Trophoblast cell (in vitro differentiated cells and primary cell): ENCODE measurements at regions not wholly inside any gene's neighbourhood (a gene's known extent, or its start where the extent isn't known, plus 50 kb on each side); places are given as distances from the start of the nearest gene placed in this dataset.

Experiments
- DNase-seq, 2 donors: peaks; one replicate each; pipeline ENCODE4 v3.0.0-alpha.2; 2016
- H2AFZ ChIP-seq: 2 replicates; pipeline ENCODE4 v1.6.1; 2013; ENCODE audit warnings: low read length, moderate library complexity, mild to moderate bottlenecking; ENCODE audit not compliant: insufficient read depth, poor library complexity
- H2AK5ac ChIP-seq: 2 replicates; pipeline ENCODE4 v1.6.1; 2013; ENCODE audit warnings: mild to moderate bottlenecking, low read length
- H2BK120ac ChIP-seq: 2 replicates; pipeline ENCODE4 v1.6.1; 2013; ENCODE audit warnings: low read length, mild to moderate bottlenecking, moderate library complexity; ENCODE audit not compliant: insufficient read depth, poor library complexity
- H2BK12ac ChIP-seq: 2 replicates; pipeline ENCODE4 v1.6.1; 2013; ENCODE audit warnings: mild to moderate bottlenecking, low read length, moderate library complexity
- H2BK5ac ChIP-seq: 2 replicates; pipeline ENCODE4 v1.6.1; 2013; ENCODE audit warnings: low read length, low read depth, moderate library complexity, mild to moderate bottlenecking; ENCODE audit not compliant: poor library complexity
- H3K14ac ChIP-seq: 2 replicates; pipeline ENCODE4 v1.6.1; 2013; ENCODE audit warnings: mild to moderate bottlenecking, low read length
- H3K18ac ChIP-seq: 2 replicates; pipeline ENCODE4 v1.6.1; 2013; ENCODE audit warnings: mild to moderate bottlenecking, low read length
- H3K23ac ChIP-seq: 2 replicates; pipeline ENCODE4 v1.6.1; 2013; ENCODE audit warnings: low read length
- H3K27ac ChIP-seq: 2 replicates; pipeline ENCODE4 v1.5.1; 2013; ENCODE audit warnings: low read depth, mild to moderate bottlenecking, inconsistent platforms, low read length, moderate library complexity
- H3K27me3 ChIP-seq: 2 replicates; pipeline ENCODE4 v1.6.1; 2013; ENCODE audit warnings: inconsistent platforms, mild to moderate bottlenecking, low read length, moderate library complexity; ENCODE audit not compliant: insufficient read depth
- H3K36me3 ChIP-seq, 2 experiments: 1 replicate in 1 of 2; 2 replicates in 1 of 2; pipeline ENCODE4 v1.6.1; 2013; ENCODE audit warnings: low read length in 2 of 2, mild to moderate bottlenecking in 2 of 2, moderate library complexity in 1 of 2; ENCODE audit not compliant: insufficient read depth in 2 of 2, control insufficient read depth in 1 of 2
- H3K4ac ChIP-seq: 2 replicates; pipeline ENCODE4 v1.6.1; 2013; ENCODE audit warnings: low read depth, mild to moderate bottlenecking, low read length, moderate library complexity
- H3K4me1 ChIP-seq, 2 experiments: 1 replicate in 1 of 2; 2 replicates in 1 of 2; pipeline ENCODE4 v1.6.1; 2013; ENCODE audit warnings: low read length in 2 of 2, mild to moderate bottlenecking in 2 of 2, moderate library complexity in 1 of 2; ENCODE audit not compliant: insufficient read depth in 2 of 2, control insufficient read depth in 1 of 2
- H3K4me2 ChIP-seq: 2 replicates; pipeline ENCODE4 v1.6.1; 2013; ENCODE audit warnings: inconsistent platforms, mild to moderate bottlenecking, low read length, moderate library complexity
- H3K4me3 ChIP-seq: 2 replicates; pipeline ENCODE4 v1.5.1; 2013; ENCODE audit warnings: mild to moderate bottlenecking, low read depth, low read length, inconsistent platforms
- H3K79me1 ChIP-seq: one replicate; pipeline ENCODE4 v1.6.1; 2013; ENCODE audit warnings: low read length
- H3K79me2 ChIP-seq: 2 replicates; pipeline ENCODE4 v1.6.1; 2013; ENCODE audit warnings: low read length, mild to moderate bottlenecking; ENCODE audit not compliant: control insufficient read depth, insufficient read depth, poor library complexity
- H3K9ac ChIP-seq: 2 replicates; pipeline ENCODE4 v1.6.1; 2013; ENCODE audit warnings: mild to moderate bottlenecking, low read length
- H3K9me3 ChIP-seq: 2 replicates; pipeline ENCODE4 v1.6.1; 2013; ENCODE audit warnings: low read depth, mild to moderate bottlenecking, control low read depth, inconsistent platforms, low read length; ENCODE audit not compliant: insufficient read depth
- H4K12ac ChIP-seq: 2 replicates; pipeline ENCODE4 v1.6.1; 2013; ENCODE audit warnings: low read depth, mild to moderate bottlenecking, low read length, moderate library complexity
- H4K8ac ChIP-seq: 2 replicates; pipeline ENCODE4 v1.6.1; 2013; ENCODE audit warnings: low read depth, mild to moderate bottlenecking, low read length, moderate library complexity
- H4K91ac ChIP-seq: one replicate; pipeline ENCODE4 v1.6.1; 2013; ENCODE audit warnings: low read depth, mild to moderate bottlenecking, low read length, moderate library complexity
- WGBS: extraction: QIAGEN DNeasy Blood & Tissue Kit; methylation state at CpG from one replicate; pipeline ENCODE4 v1.1.7; 2013; ENCODE audit warnings: missing lambda C conversion rate; ENCODE audit not compliant: insufficient read length, insufficient coverage; ENCODE audit errors: extremely low coverage; 5-methylcytosine and 5-hydroxymethylcytosine counted together

GRCh38 chr1:81192647-81193642, 607.8 kb upstream of the ADGRL2 start:
- Histone ChIP-seq H2AFZ (no peak overlapping the region), H2AK5ac (no peak overlapping the region), H3K79me2 (no peaks in the 10 kb centered on the region), H3K9me3 (no peaks in the 10 kb centered on the region), H2BK5ac (no peak overlapping the region), H3K9ac (no peak overlapping the region), H3K79me1 (no peaks in the 10 kb centered on the region), H3K4me1 (peaks cover 0 to 2% of the 10 kb centered on the region in 2 experiments), H4K12ac (no peak overlapping the region), H3K27ac (no peak overlapping the region), H3K23ac (no peak overlapping the region), H3K4ac (no peak overlapping the region), H3K14ac (no peak overlapping the region), H3K4me2 (no peak overlapping the region), H4K8ac (no peak overlapping the region), H2BK12ac (no peak overlapping the region), H3K4me3 (no peak overlapping the region), H4K91ac (no peak overlapping the region), H3K18ac (no peak overlapping the region), H3K36me3 (no peaks in the 10 kb centered on the region), H2BK120ac (no peak overlapping the region), H3K27me3 (no peaks in the 10 kb centered on the region)
- DNase-seq, result peak in 1 of 2 donors; percentile 42
- no CpG with 5 or more reads among the region's 7 CpGs for WGBS

GRCh38 chr1:81190003-81190402, 610.7 kb upstream of the ADGRL2 start:
- Histone ChIP-seq H3K18ac (no peak overlapping the region), H4K12ac (no peak overlapping the region), H2BK120ac (no peak overlapping the region), H3K27me3 (no peaks in the 10 kb centered on the region), H3K79me2 (no peaks in the 10 kb centered on the region), H3K9ac (no peak overlapping the region), H3K4me2 (no peak overlapping the region), H3K4me3 (no peak overlapping the region), H2BK5ac (no peak overlapping the region), H3K4me1 (peaks cover 2 to 4% of the 10 kb centered on the region in 2 experiments), H3K27ac (no peak overlapping the region), H3K4ac (no peak overlapping the region), H4K91ac (no peak overlapping the region), H3K79me1 (no peaks in the 10 kb centered on the region), H3K23ac (no peak overlapping the region), H3K36me3 (no peaks in the 10 kb centered on the region), H2AK5ac (no peak overlapping the region), H4K8ac (no peak overlapping the region), H2AFZ (no peak overlapping the region), H3K9me3 (no peaks in the 10 kb centered on the region), H3K14ac (no peak overlapping the region), H2BK12ac (no peak overlapping the region)
- DNase-seq, result no peak
- WGBS, result no CpG with 5 or more reads among the region's 3 CpGs

DNA sequence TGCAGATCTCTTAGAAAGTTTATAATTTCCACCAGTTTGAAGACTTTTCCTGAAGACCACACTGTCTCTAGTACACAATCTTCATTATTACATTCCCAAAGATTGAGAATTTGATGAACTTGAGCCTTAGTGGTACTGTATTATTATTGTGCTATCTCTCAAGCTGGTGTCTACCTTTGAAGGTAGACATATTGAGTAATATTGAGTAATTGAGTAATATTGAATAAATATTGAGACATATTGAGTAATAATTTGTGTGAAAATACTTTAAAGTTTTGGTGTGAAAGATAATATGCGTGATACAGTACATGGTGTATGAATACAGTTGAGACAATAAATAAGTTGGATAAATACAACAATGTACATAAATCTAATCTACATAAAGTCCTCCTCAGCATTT, 613.1 kb upstream of the ADGRL2 start:
- 100% methylated on average over 1 of the region's 1 CpG for WGBS
- H3K4ac ChIP-seq, result no peak overlapping the region
- H2BK120ac ChIP-seq, result no peak overlapping the region
- H3K14ac ChIP-seq, result no peak overlapping the region
- no peak overlapping the region for H4K12ac ChIP-seq
- no peak overlapping the region for H3K27ac ChIP-seq
- H3K79me2 ChIP-seq, result no peaks in the 10 kb centered on the region
- H3K9me3 ChIP-seq, result no peaks in the 10 kb centered on the region
- H3K4me3 ChIP-seq, result no peak overlapping the region
- H3K4me1 ChIP-seq, result peaks cover 2% of the 10 kb centered on the region in 2 experiments
- H2BK5ac ChIP-seq, result no peak overlapping the region
- H2AFZ ChIP-seq, result no peak overlapping the region
- H3K18ac ChIP-seq, result no peak overlapping the region
- no peaks in the 10 kb centered on the region for H3K27me3 ChIP-seq
- no peak overlapping the region for H3K23ac ChIP-seq
- H4K91ac ChIP-seq, result no peak overlapping the region
- no peak overlapping the region for H3K9ac ChIP-seq
- no peak overlapping the region for H2BK12ac ChIP-seq
- no peaks in the 10 kb centered on the region for H3K79me1 ChIP-seq
- H2AK5ac ChIP-seq, result no peak overlapping the region
- H3K4me2 ChIP-seq, result no peak overlapping the region
- no peaks in the 10 kb centered on the region for H3K36me3 ChIP-seq
- peak in 1 of 2 donors; percentile 64 for DNase-seq
- H4K8ac ChIP-seq, result no peak overlapping the region

DNA sequence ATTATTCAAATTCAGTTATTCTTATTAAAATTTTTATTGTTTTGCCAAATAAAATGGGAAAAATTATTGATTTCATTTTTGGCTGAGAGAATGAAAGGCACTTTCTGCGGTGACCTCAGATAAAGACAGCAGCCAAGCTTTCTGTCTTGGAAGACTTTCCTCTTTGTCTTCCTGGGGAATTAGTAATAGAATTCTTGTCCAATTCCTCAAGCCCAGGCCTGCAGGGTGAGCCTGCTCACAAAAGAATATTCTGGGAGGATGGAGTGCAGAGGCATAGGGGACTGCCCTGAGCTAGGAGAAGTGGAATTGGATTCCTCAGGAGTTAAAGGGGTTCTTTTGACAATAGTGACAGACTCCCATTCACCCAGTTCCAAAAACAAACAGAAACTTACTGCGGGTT, 614.5 kb upstream of the ADGRL2 start:
- no peak overlapping the region for H3K27ac ChIP-seq
- H2BK5ac ChIP-seq, result no peak overlapping the region
- H2AFZ ChIP-seq, result no peak overlapping the region
- no peaks in the 10 kb centered on the region for H3K9me3 ChIP-seq
- H2AK5ac ChIP-seq, result no peak overlapping the region
- no peak overlapping the region for H3K4me3 ChIP-seq
- no peaks in the 10 kb centered on the region for H3K27me3 ChIP-seq
- H3K14ac ChIP-seq, result no peak overlapping the region
- peaks cover 2% of the 10 kb centered on the region in 2 experiments for H3K4me1 ChIP-seq
- no peak overlapping the region for H2BK120ac ChIP-seq
- H3K23ac ChIP-seq, result no peak overlapping the region
- H4K91ac ChIP-seq, result no peak overlapping the region
- H3K18ac ChIP-seq, result no peak overlapping the region
- no CpG with 5 or more reads among the region's 2 CpGs for WGBS
- no peak overlapping the region for H2BK12ac ChIP-seq
- no peaks in the 10 kb centered on the region for H3K79me1 ChIP-seq
- H3K79me2 ChIP-seq, result no peaks in the 10 kb centered on the region
- no peak overlapping the region for H3K4ac ChIP-seq
- no peak overlapping the region for H3K9ac ChIP-seq
- no peak overlapping the region for H4K8ac ChIP-seq
- peaks cover 0 to 2% of the 10 kb centered on the region in 2 experiments for H3K36me3 ChIP-seq
- H4K12ac ChIP-seq, result no peak overlapping the region
- no peak overlapping the region for H3K4me2 ChIP-seq
- DNase-seq, result peak; percentile 56 to 79
